ENCODE measurements at regions not wholly inside any gene's neighbourhood (a gene's known extent, or its start where the extent isn't known, plus 50 kb on each side); places are given as distances from the start of the nearest gene placed in this dataset.

GRCh38 chr3:5270666-5271371 lies 83.3 kb downstream of the EDEM1 start:
- intact Hi-C loops (cut with DNase I), result no loop called here
- DNase-seq (ENCODE audit: missing footprints) (no peak), ATAC-seq (no peak)

GRCh38 chr3:5271372-5271683 lies 83.8 kb downstream of the EDEM1 start:
- DNase-seq (ENCODE audit: missing footprints) (no peak), ATAC-seq (no peak)
- intact Hi-C loops (cut with DNase I), result no loop called here

GRCh38 chr3:5272387-5272786 lies 84.9 kb downstream of the EDEM1 start:
- no peak for ATAC-seq
- intact Hi-C loops (cut with DNase I), result no loop called here
- no peak for DNase-seq (ENCODE audit: missing footprints)

- DNase-seq (ENCODE audit: missing footprints), result no peak
- intact Hi-C loops (cut with DNase I), result no loop called here
- ATAC-seq, result no peak
Measured at GRCh38 chr3:5274091-5274490, 86.6 kb downstream of the EDEM1 start.

DNA sequence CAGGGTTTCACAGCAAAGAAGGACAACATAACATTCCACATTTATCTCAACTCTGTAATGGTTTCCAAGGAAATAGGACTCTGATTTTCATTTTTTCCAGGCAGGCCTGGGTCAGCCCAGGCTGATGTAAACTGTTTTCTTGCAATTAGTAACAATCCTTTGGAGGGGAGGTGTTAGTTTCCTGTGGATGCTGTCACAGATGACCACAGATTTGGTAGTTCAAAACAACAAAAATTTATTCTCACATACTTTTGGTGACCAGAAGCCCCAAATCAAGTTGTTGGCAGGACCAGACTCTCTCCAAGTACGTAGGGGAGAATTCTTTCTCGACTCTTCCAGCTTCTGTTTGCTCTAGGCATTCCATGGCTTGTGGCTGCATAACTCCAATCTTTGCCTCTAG lies 88.0 kb downstream of the EDEM1 start:
- DNase-seq (ENCODE audit: missing footprints) (no peak), ATAC-seq (no peak)
- intact Hi-C loops (cut with DNase I), result no loop called here

GRCh38 chr3:5276934-5277333 lies 89.4 kb downstream of the EDEM1 start:
- ATAC-seq, result no peak

GRCh38 chr3:5277612-5278236 lies 90.2 kb downstream of the EDEM1 start:
- ATAC-seq (no peak), DNase-seq (ENCODE audit: missing footprints) (no peak)
- intact Hi-C loops (cut with DNase I), result no loop called here

More at GRCh38 chr3:5276934-5277333, 89.4 kb downstream of the EDEM1 start:
- intact Hi-C loops (cut with DNase I), result no loop called here
- DNase-seq (ENCODE audit: missing footprints), result no peak

DNA sequence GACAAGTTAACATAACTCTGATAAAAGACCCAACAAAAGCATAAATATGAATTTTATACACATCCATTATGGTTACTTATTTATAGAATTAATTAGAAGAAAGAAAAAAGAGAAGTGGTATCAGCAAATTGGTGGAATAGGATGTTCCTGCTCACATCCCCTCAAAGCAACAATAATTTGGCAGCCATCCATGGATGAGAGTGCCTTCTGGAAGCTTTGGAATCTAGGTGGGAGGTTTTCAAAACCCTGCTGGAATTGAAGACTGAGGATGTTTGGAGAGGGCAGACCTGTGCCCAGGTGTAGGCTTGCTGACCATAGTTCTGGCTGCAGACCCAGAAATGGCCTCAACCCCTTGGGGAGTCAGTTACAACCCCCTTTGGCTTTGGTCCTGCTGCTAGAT lies 91.2 kb downstream of the EDEM1 start:
- ATAC-seq, result no peak

DNA sequence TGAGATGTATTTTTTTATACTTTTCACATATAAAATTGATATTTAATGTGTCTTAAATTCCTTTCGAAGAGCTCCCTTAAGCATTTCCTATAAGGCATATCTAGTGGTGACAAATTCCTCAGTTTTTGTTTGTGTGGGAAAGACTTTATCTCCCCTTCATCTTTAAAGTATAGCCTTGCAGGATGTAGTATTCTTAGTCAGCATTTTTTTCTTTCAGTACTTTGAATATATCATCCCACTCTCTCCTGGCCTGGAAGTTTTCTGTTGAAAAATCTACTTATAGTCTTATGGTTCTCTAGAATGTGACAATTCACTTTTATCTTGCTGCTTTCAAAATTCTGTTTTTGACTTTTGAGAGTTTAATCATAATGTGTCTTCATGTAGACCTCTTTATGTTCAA lies 95.2 kb downstream of the EDEM1 start:
- ATAC-seq, result no peak
- intact Hi-C loops (cut with DNase I), result no loop called here
- DNase-seq (ENCODE audit: missing footprints), result no peak

More for the DNA sequence above, 91.2 kb downstream of the EDEM1 start:
- intact Hi-C loops (cut with DNase I), result no loop called here
- DNase-seq (ENCODE audit: missing footprints), result no peak

- ATAC-seq, result no peak
Measured at GRCh38 chr3:5285439-5285838, 97.9 kb downstream of the EDEM1 start.

DNA sequence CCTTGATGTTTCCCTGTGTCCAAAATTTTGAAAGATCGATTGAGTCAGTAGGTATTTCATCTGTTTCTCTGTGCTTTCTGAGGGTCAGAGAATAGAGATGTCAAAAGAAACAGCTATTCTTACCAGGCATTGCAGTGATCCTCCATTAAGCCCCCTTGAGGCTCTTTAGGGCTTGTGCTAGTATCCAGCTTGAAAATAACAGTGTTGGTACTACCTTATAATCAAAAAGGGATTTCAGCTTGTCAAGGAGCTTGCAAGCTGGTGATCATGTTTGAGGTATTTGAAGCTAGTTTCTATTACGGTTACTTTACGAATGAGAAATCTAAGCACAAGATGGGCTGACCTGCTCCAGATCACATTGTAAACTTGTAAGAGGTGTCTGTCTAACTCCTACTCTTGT lies 103.4 kb downstream of the EDEM1 start:
- DNase-seq (ENCODE audit: missing footprints), result no peak
- intact Hi-C loops (cut with DNase I), result no loop called here
- no peak for ATAC-seq

More at GRCh38 chr3:5285439-5285838, 97.9 kb downstream of the EDEM1 start:
- intact Hi-C loops (cut with DNase I), result no loop called here
- no peak for DNase-seq (ENCODE audit: missing footprints)

DNA sequence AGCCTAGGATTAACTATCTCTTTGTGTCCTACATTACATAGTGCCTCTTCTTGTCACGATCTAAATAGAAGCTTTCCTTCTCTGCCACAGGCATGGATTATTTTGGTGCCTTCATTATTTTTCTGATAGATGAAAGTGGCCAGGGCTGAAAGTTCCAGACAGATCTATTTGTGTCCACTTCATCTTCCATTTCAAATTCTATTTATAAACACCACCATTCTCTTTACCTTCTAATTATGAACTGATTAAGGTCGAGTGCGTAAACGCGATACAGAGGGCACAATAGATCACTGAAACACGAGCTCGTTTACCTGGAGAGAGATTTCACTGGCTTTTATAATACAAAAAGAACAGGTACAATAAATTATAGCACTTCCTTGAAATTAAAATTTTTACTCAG lies 105.0 kb downstream of the EDEM1 start:
- intact Hi-C loops (cut with DNase I), result no loop called here
- no peak for DNase-seq (ENCODE audit: missing footprints)
- no peak for ATAC-seq

GRCh38 chr3:5293207-5293606 lies 105.7 kb downstream of the EDEM1 start:
- ATAC-seq (no peak), DNase-seq (ENCODE audit: missing footprints) (no peak)
- intact Hi-C loops (cut with DNase I), result no loop called here

- no peak for ATAC-seq
- intact Hi-C loops (cut with DNase I), result no loop called here
- no peak for DNase-seq (ENCODE audit: missing footprints)
Measured at GRCh38 chr3:5294356-5294755, 106.8 kb downstream of the EDEM1 start.

- DNase-seq (ENCODE audit: missing footprints) (no peak), ATAC-seq (no peak)
- intact Hi-C loops (cut with DNase I), result no loop called here
Measured at GRCh38 chr3:5295191-5295690, 107.7 kb downstream of the EDEM1 start.

GRCh38 chr3:5296362-5296761 lies 108.9 kb downstream of the EDEM1 start:
- intact Hi-C loops (cut with DNase I), result no loop called here
- no peak for DNase-seq (ENCODE audit: missing footprints)
- ATAC-seq, result no peak

DNA sequence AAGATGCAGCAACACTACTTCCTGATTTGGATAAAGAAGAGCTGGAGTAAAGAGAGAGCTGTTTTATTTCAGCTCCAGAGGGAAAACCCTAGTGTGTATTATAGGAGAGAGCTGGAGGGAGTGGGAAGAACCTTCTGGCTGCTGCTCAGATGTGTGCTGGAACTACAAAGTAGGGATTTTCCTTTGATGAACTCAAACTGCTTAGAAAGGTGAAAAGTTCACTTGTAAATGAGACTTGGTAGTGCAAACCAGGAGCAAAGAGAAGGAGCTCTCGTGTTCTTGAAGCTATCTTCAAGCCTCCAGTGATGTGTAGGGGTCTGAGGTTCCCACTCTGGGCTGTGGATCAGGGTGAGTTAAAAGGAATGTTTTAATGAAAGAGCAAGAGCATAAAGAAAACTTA lies 110.4 kb downstream of the EDEM1 start:
- DNase-seq (ENCODE audit: missing footprints) (no peak), ATAC-seq (no peak)
- intact Hi-C loops (cut with DNase I), result no loop called here

GRCh38 chr3:5298453-5298852 lies 110.9 kb downstream of the EDEM1 start:
- intact Hi-C loops (cut with DNase I), result no loop called here
- no peak for ATAC-seq

GRCh38 chr3:5299161-5299560 lies 111.7 kb downstream of the EDEM1 start:
- DNase-seq (ENCODE audit: missing footprints), result no peak
- ATAC-seq, result no peak
- intact Hi-C loops (cut with DNase I), result no loop called here

More at GRCh38 chr3:5298453-5298852, 110.9 kb downstream of the EDEM1 start:
- DNase-seq (ENCODE audit: missing footprints), result no peak

DNA sequence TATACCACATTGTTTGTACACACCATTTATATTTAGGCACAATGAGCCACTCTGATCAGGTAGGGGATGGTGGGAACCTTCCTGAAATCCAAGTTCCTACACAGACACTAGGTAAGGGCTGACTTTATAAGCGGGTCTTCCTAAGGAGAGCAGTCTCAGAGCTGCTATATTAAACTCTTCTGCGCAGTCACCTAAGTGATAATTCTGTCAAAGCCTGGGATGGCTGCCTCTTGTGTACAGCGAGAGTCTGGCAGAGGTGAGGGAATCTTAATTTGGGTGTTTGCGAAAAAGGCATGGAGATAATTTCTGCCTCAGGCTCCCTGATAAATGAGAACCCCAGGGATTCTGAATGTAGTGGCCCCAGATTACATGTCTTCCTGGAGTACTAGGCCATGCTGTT lies 113.1 kb downstream of the EDEM1 start:
- DNase-seq (ENCODE audit: missing footprints) (no peak), ATAC-seq (no peak)
- intact Hi-C loops (cut with DNase I), result loop anchor here (5.0 to 10.0 kb wide), 2 partner anchors 178 to 1494 kb away; partner anchors contain the start of gene ARL8B

Measured in Right ventricle myocardium inferior (tissue), 1 donor.